Lung (tissue), 11 donors: ENCODE measurements at regions not wholly inside any gene's neighbourhood (a gene's known extent, or its start where the extent isn't known, plus 50 kb on each side); places are given as distances from the start of the nearest gene placed in this dataset.
"Not testable (repeated sequence)": the region's sequence is repeated elsewhere in the genome, so short reads cannot be mapped to it uniquely, and the experiment has no call there.

Experiments used
- ATAC-seq: fragments of 200-7000 bp; cut with Tn5 transposase; one replicate; pipeline ENCODE4 v1.9.1; 2020; ENCODE audit warnings: moderate number of reproducible peaks; ENCODE audit not compliant: insufficient read depth, low FRiP score
- DNase-seq, 3 donors: peaks; one replicate each; pipeline ENCODE4 v3.0.0-alpha.2; 2013 to 2017
- H3K27ac ChIP-seq, 2 donors: one replicate each; pipeline ENCODE4 v1.5.1; 2013; ENCODE audit warnings: mild to moderate bottlenecking in 2 of 2, moderate library complexity in 2 of 2, control low read depth in 1 of 2, inconsistent platforms in 1 of 2, low read depth in 1 of 2, low read length in 1 of 2
- H3K27me3 ChIP-seq, 3 donors: one replicate each; pipeline ENCODE4 v1.5.1; 2013; ENCODE audit warnings: low read length in 2 of 3; ENCODE audit not compliant: control insufficient read depth in 3 of 3, insufficient read depth in 3 of 3
- H3K36me3 ChIP-seq, 4 donors: one replicate each; pipeline ENCODE4 v1.5.1; 2013; ENCODE audit warnings: low read length in 4 of 4, mild to moderate bottlenecking in 1 of 4, moderate library complexity in 1 of 4; ENCODE audit not compliant: control insufficient read depth in 4 of 4, insufficient read depth in 4 of 4
- H3K4me1 ChIP-seq, 5 donors: one replicate each; pipeline ENCODE4 v1.5.1; 2013; ENCODE audit warnings: low read length in 5 of 5, mild to moderate bottlenecking in 2 of 5, moderate library complexity in 1 of 5; ENCODE audit not compliant: control insufficient read depth in 5 of 5, insufficient read depth in 5 of 5
- H3K4me3 ChIP-seq: one replicate; pipeline ENCODE4 v1.5.1; 2013; ENCODE audit warnings: mild to moderate bottlenecking, control low read depth, moderate library complexity
- H3K9ac ChIP-seq, 2 donors: one replicate each; pipeline ENCODE4 v1.5.1; 2013; ENCODE audit warnings: low read length in 2 of 2, control low read depth in 1 of 2; ENCODE audit not compliant: insufficient read depth in 1 of 2
- H3K9me3 ChIP-seq, 4 donors: one replicate each; pipeline ENCODE4 v1.5.1; 2013; ENCODE audit warnings: low read length in 3 of 4, mild to moderate bottlenecking in 1 of 4, moderate library complexity in 1 of 4; ENCODE audit not compliant: control insufficient read depth in 4 of 4, insufficient read depth in 3 of 4
- CTCF ChIP-seq: IDR thresholded peaks from 2 replicates; pipeline ENCODE4 v1.5.1; 2012; ENCODE audit warnings: mild to moderate bottlenecking; ENCODE audit errors: control extremely low read depth, extremely low read depth
- WGBS, 2 donors: extraction: QIAGEN DNeasy Blood & Tissue Kit; methylation state at CpG; one replicate each; pipeline ENCODE4 v1.1.7; 2013; 5-methylcytosine and 5-hydroxymethylcytosine counted together
- donor health status: control.
- donor health status: control.
- donor health status: Bipolar disorder and iron deficiency.
- donor health status: healthy.
- donor health status: DM: yes; HTN: yes; CAD: no.

GRCh38 chr12:59398164-59398563 is 197.7 kb upstream of the SLC16A7 start:
- 92 to 94% methylated on average over 1 of the region's 1 CpG for WGBS, 2 donors

GRCh38 chr12:59396919-59397318 is 198.9 kb upstream of the SLC16A7 start:
- no peak for ATAC-seq
- WGBS, 2 donors = 92% methylated on average over 4 of the region's 4 CpGs
- TF ChIP-seq CTCF = no peak

More at GRCh38 chr12:59398164-59398563, 197.7 kb upstream of the SLC16A7 start:
- Histone ChIP-seq H3K27me3 (no peaks in the 10 kb centered on the region), H3K27ac (no peak overlapping the region), H3K36me3 (no peaks in the 10 kb centered on the region), H3K4me3 (no peak overlapping the region), H3K9me3 (peaks cover 0 to 2% (median 0%) of the 10 kb centered on the region in 4 donors), H3K4me1 (no peaks in the 10 kb centered on the region), H3K9ac (no peak overlapping the region)
- no peak for ATAC-seq
- DNase-seq = no peak
- no peak for TF ChIP-seq CTCF

GRCh38 chr12:59396519-59396918 is 199.3 kb upstream of the SLC16A7 start:
- H3K27ac ChIP-seq = no peak overlapping the region
- no peaks in the 10 kb centered on the region for H3K27me3 ChIP-seq
- no peak for TF ChIP-seq CTCF
- no peaks in the 10 kb centered on the region for H3K4me1 ChIP-seq
- H3K36me3 ChIP-seq = no peaks in the 10 kb centered on the region
- DNase-seq (no peak), ATAC-seq (no peak)
- H3K9ac ChIP-seq = no peak overlapping the region
- peaks cover 0 to 2% (median 0%) of the 10 kb centered on the region in 4 donors for H3K9me3 ChIP-seq
- no peak overlapping the region for H3K4me3 ChIP-seq

More at GRCh38 chr12:59396919-59397318, 198.9 kb upstream of the SLC16A7 start:
- no peaks in the 10 kb centered on the region for H3K4me1 ChIP-seq
- H3K9me3 ChIP-seq = peaks cover 0 to 2% (median 0%) of the 10 kb centered on the region in 4 donors
- H3K9ac ChIP-seq = no peak overlapping the region
- no peak overlapping the region for H3K4me3 ChIP-seq
- no peaks in the 10 kb centered on the region for H3K36me3 ChIP-seq
- no peak for DNase-seq
- no peaks in the 10 kb centered on the region for H3K27me3 ChIP-seq
- H3K27ac ChIP-seq = no peak overlapping the region

DNA sequence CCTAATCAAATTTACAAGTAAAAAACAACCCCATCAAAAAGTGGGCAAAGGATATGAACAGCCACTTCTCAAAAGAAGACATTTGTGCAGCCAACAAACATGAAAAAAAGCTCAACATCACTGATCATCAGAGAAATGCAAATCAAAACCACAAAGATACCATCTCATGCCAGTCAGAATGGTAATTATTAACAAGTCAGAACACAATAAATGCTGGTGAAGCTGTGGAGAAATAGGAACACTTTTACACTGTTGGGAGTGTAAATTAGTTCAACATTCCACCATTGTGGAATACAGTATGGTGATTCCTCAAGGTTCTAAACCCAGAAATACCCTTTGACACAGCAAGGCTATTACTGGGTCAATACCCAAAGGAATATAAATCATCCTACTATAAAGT is 200.5 kb upstream of the SLC16A7 start:
- H3K4me1 ChIP-seq, H3K4me3 ChIP-seq, H3K27me3 ChIP-seq, ATAC-seq, H3K9ac ChIP-seq, H3K9me3 ChIP-seq, H3K27ac ChIP-seq, H3K36me3 ChIP-seq, DNase-seq: not testable (repeated sequence)
